ENCODE measurements at regions not wholly inside any gene's neighbourhood (a gene's known extent, or its start where the extent isn't known, plus 50 kb on each side); places are given as distances from the start of the nearest gene placed in this dataset.

DNA sequence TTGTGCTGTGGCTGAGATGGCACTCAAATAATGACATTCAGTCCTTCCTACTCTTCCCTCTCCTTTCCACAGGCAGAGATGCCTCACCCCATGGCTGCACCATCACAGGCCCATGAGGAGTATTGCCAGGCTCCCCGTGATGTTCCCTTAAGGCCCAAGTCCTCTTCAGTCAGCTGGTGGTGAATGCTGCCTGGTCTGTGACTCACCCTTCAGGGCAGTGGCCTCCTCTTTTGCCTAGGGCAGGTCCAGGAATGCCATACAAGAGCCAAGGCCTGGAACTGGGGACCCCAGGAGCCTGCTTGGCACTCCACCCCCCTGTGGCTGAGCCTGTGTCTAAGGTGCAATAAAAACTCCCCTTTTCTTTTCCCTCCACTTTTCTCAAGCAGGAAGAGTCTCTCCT lies 144.2 kb upstream of the GEMIN8 start:
- H3K27ac ChIP-seq = no peak overlapping the region
- H3K4me1 ChIP-seq = no peaks in the 10 kb centered on the region
- WGBS, 2 donors = 56% methylated on average over 1 of the region's 1 CpG; no CpG with 5 or more reads in 1 of the 2 donors
- H3K4me3 ChIP-seq = no peak overlapping the region
- intact Hi-C loops (cut with DNase I) = no loop called here
- no peaks in the 10 kb centered on the region for H3K27me3 ChIP-seq
- no peak for DNase-seq
- H3K36me3 ChIP-seq = no peaks in the 10 kb centered on the region
- H3K9me3 ChIP-seq = no peaks in the 10 kb centered on the region
- TF ChIP-seq, protein P1, sequence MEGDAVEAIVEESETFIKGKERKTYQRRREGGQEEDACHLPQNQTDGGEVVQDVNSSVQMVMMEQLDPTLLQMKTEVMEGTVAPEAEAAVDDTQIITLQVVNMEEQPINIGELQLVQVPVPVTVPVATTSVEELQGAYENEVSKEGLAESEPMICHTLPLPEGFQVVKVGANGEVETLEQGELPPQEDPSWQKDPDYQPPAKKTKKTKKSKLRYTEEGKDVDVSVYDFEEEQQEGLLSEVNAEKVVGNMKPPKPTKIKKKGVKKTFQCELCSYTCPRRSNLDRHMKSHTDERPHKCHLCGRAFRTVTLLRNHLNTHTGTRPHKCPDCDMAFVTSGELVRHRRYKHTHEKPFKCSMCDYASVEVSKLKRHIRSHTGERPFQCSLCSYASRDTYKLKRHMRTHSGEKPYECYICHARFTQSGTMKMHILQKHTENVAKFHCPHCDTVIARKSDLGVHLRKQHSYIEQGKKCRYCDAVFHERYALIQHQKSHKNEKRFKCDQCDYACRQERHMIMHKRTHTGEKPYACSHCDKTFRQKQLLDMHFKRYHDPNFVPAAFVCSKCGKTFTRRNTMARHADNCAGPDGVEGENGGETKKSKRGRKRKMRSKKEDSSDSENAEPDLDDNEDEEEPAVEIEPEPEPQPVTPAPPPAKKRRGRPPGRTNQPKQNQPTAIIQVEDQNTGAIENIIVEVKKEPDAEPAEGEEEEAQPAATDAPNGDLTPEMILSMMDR (IDR thresholded peaks at IDR 0.05) = no peak

DNA sequence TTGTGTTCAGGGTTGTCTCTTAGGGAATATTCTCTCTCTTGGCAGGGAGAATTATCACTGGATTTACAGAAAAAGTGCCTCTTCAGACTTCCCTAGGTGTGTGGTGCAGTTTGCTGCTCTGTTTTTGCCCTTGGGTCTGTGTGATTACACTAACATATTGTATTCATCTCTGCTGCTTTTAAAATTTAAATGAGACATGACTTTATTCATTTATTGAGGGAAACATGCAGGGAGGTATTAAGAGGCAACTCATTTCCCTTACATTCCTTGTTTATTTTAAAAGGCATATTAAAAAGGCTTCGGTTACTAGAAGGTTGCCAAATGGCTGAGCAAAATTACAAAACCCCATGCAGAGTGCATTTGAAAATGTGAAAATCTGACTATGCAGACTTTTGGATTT lies 135.1 kb upstream of the GEMIN8 start:
- intact Hi-C loops (cut with DNase I) = no loop called here
- WGBS, 2 donors = 0 to 71% methylated on average over 1 of the region's 1 CpG
- DNase-seq = no peak
- H3K4me3 ChIP-seq = no peak overlapping the region
- TF ChIP-seq, protein P1 (IDR thresholded peaks at IDR 0.05) = no peak
- no peak for TF ChIP-seq POLR2A (IDR thresholded peaks at IDR 0.05)
- H3K27me3 ChIP-seq = no peaks in the 10 kb centered on the region
- H3K4me1 ChIP-seq = no peaks in the 10 kb centered on the region
- peaks cover 0 to 3% (median 0%) of the 10 kb centered on the region in 3 donors for H3K9me3 ChIP-seq
- no peaks in the 10 kb centered on the region for H3K36me3 ChIP-seq
- no peak overlapping the region for H3K27ac ChIP-seq

DNA sequence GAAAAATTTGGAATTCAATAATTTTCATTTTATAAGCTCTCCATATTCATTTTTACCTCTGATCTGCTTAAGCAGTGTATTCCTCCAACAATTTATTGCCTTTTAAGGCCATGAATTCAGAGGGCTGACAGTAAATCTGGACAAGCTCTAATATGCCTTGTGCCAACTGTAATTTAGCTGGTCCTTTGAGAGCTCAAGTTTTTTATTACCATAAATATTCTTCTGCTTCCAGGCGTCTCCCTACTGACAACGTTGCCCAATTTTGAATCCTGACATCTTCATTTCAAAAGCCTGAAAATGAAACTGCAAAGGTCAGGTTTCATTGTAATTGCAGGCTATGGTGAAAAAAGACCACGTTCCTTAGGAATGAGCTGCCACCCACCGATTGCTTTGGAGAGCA lies 95.8 kb upstream of the GEMIN8 start:
- no peak for TF ChIP-seq POLR2A (IDR thresholded peaks at IDR 0.05)
- TF ChIP-seq, protein P1 (IDR thresholded peaks at IDR 0.05) = no peak
- no peaks in the 10 kb centered on the region for H3K9me3 ChIP-seq
- H3K4me3 ChIP-seq = no peak overlapping the region
- WGBS, 2 donors = 13 to 31% methylated on average over 4 of the region's 4 CpGs
- H3K27me3 ChIP-seq = no peaks in the 10 kb centered on the region
- no peak overlapping the region for H3K27ac ChIP-seq
- H3K4me1 ChIP-seq = no peaks in the 10 kb centered on the region
- intact Hi-C loops (cut with DNase I) = no loop called here
- no peak for DNase-seq
- H3K36me3 ChIP-seq = no peaks in the 10 kb centered on the region

DNA sequence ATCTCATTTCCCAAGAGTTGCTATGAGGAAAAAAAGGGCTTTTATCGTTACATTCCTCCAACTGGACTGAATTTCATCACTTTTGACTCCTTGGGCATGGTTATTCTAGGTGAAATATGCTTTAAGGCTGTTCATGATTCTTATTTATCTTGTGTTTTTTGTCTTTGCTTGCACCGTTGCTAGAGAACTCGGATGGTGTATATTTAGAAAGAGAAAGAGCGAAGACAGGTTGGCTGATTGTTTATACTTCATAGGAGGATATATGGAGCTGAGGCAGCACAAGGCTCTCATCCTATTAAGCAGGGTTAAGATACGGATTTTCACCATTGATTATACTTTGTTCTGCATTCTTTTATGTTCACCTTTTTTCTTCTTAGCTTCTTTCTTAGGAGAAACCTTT lies 94.9 kb upstream of the GEMIN8 start:
- Histone ChIP-seq H3K27me3 (no peaks in the 10 kb centered on the region), H3K36me3 (no peaks in the 10 kb centered on the region), H3K4me1 (no peaks in the 10 kb centered on the region), H3K9me3 (no peaks in the 10 kb centered on the region), H3K27ac (no peak overlapping the region), H3K4me3 (no peak overlapping the region)
- intact Hi-C loops (cut with DNase I) = no loop called here
- DNase-seq = no peak
- no peak for TF ChIP-seq POLR2A (IDR thresholded peaks at IDR 0.05)
- TF ChIP-seq, protein P1 (IDR thresholded peaks at IDR 0.05) = no peak
- 42 to 62% methylated on average over 5 of the region's 5 CpGs for WGBS, 2 donors

DNA sequence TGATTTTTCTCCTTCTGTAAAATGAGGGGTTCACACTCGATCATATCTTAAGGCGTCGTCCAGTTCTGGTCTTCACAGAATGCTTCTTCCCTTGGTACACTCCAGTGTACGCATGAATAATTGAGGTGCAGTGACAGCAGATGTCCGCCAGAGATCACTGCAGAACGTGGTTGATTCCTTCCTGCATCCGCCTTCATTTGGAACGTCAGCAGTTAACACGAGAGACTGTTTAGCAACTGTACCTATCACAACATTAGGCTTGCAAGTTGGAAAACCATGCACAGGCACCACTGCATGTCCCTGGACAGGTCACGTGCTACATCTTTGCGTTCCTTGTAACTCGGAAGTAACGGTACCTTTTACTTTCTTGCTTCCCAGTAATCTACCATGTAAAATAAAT lies 66.0 kb upstream of the GEMIN8 start:
- Histone ChIP-seq H3K4me3 (no peak overlapping the region), H3K4me1 (no peaks in the 10 kb centered on the region), H3K9me3 (no peaks in the 10 kb centered on the region), H3K36me3 (no peaks in the 10 kb centered on the region), H3K27ac (no peak overlapping the region), H3K27me3 (no peaks in the 10 kb centered on the region)
- intact Hi-C loops (cut with DNase I) = no loop called here
- DNase-seq = no peak
- WGBS, 2 donors = 18 to 30% methylated on average over 7 to 13 of the region's 13 CpGs
- no peak for TF ChIP-seq POLR2A (IDR thresholded peaks at IDR 0.05)
- TF ChIP-seq, protein P1 (IDR thresholded peaks at IDR 0.05) = peak in 5 of 6 experiments; percentile 58 to 73 (median 60)

All from esophagus squamous epithelium (tissue), 5 donors.